ENCODE measurements at regions not wholly inside any gene's neighbourhood (a gene's known extent, or its start where the extent isn't known, plus 50 kb on each side); places are given as distances from the start of the nearest gene placed in this dataset.
"Not testable (repeated sequence)": the region's sequence is repeated elsewhere in the genome, so short reads cannot be mapped to it uniquely, and the experiment has no call there.

GRCh38 chr5:33105521-33105941 lies 335.2 kb upstream of the TARS1 start:
- DNase-seq: peak; percentile 65
- TF ChIP-seq CTCF (IDR thresholded peaks at IDR 0.05; ENCODE audit: low read depth, low read length, missing control alignments): no peak
- Histone ChIP-seq H3K27ac (no peak overlapping the region), H3K36me3 (replicated peaks) (no peaks in the 10 kb centered on the region), H3K27me3 (replicated peaks) (no peaks in the 10 kb centered on the region), H3K4me3 (ENCODE audit: low read depth, low read length) (no peak overlapping the region)
- in situ Hi-C loops (cut with HindIII; ENCODE audit: low pct_ligation_motif_present, low sequenced_read_pairs): no loop called here

- H3K4me3 ChIP-seq (ENCODE audit: low read depth, low read length); in situ Hi-C loops (cut with HindIII; ENCODE audit: low pct_ligation_motif_present, low sequenced_read_pairs); H3K27ac ChIP-seq; DNase-seq; H3K36me3 ChIP-seq (replicated peaks); H3K27me3 ChIP-seq (replicated peaks): not testable (repeated sequence)
Measured at GRCh38 chr5:33110496-33110895, 330.3 kb upstream of the TARS1 start.

DNA sequence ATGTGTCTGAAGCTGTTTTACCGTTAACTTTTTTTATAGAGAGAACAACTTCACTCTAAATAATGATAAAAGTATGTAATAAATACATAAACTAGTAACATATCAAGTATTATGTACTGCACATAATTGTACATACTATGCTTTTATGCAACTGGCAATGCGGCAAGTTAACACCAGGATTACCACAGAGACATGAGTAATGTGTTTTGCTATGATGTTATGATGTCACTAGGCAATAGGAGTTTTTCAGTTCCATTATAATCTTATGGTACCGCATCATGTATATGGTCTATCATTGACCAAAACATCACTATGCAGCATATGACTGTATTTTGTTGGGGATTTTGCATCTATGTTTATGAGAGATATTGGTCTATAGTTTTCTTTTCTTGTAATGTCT lies 326.4 kb upstream of the TARS1 start:
- no peaks in the 10 kb centered on the region for H3K27me3 ChIP-seq (replicated peaks)
- no peaks in the 10 kb centered on the region for H3K36me3 ChIP-seq (replicated peaks)
- H3K4me3 ChIP-seq (ENCODE audit: low read depth, low read length): no peak overlapping the region
- TF ChIP-seq CTCF (IDR thresholded peaks at IDR 0.05; ENCODE audit: low read depth, low read length, missing control alignments): no peak
- DNase-seq: no peak
- in situ Hi-C loops (cut with HindIII; ENCODE audit: low pct_ligation_motif_present, low sequenced_read_pairs): no loop called here
- no peak overlapping the region for H3K27ac ChIP-seq

- DNase-seq: no peak
- in situ Hi-C loops (cut with HindIII; ENCODE audit: low pct_ligation_motif_present, low sequenced_read_pairs): no loop called here
- TF ChIP-seq CTCF (IDR thresholded peaks at IDR 0.05; ENCODE audit: low read depth, low read length, missing control alignments): no peak
Measured at GRCh38 chr5:33115467-33115866, 325.3 kb upstream of the TARS1 start.

DNA sequence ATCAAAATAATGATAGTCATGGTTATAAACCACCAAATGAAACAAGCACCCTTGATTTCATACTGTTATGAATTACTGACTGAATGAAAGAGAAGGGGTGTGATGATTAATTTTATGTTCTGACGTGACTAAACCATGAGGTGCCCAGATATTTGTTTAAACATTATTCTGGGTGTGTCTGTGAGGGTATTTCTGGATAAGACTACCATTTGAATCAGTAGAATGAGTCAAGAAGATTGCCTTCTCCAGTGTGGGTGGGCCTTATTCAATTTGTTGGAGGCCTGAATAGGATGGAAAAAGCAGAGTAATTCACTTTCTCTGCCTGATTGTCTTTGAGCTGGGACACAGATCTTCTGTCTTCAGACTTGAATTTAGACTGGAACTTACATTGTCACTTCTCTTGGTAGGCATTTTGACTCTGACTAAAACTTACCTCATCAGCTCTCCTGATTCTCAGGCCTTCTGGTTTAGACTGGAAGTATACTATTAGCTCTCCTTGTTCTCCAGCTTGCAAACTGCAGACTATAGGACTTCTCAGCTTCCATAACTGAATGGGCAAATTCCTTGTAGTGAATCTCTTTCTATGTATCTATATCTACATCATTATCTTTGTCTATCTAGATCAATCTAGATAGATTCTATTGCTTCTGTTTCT lies 321.9 kb upstream of the TARS1 start:
- H3K4me3 ChIP-seq (ENCODE audit: low read depth, low read length): no peak overlapping the region
- no peaks in the 10 kb centered on the region for H3K36me3 ChIP-seq (replicated peaks)
- no peaks in the 10 kb centered on the region for H3K27me3 ChIP-seq (replicated peaks)
- H3K27ac ChIP-seq: no peak overlapping the region
- in situ Hi-C loops (cut with HindIII; ENCODE audit: low pct_ligation_motif_present, low sequenced_read_pairs): no loop called here
- TF ChIP-seq CTCF (IDR thresholded peaks at IDR 0.05; ENCODE audit: low read depth, low read length, missing control alignments): no peak
- DNase-seq: no peak

More at GRCh38 chr5:33115467-33115866, 325.3 kb upstream of the TARS1 start:
- no peak overlapping the region for H3K27ac ChIP-seq
- no peak overlapping the region for H3K4me3 ChIP-seq (ENCODE audit: low read depth, low read length)
- H3K27me3 ChIP-seq (replicated peaks): no peaks in the 10 kb centered on the region
- H3K36me3 ChIP-seq (replicated peaks): no peaks in the 10 kb centered on the region

DNA sequence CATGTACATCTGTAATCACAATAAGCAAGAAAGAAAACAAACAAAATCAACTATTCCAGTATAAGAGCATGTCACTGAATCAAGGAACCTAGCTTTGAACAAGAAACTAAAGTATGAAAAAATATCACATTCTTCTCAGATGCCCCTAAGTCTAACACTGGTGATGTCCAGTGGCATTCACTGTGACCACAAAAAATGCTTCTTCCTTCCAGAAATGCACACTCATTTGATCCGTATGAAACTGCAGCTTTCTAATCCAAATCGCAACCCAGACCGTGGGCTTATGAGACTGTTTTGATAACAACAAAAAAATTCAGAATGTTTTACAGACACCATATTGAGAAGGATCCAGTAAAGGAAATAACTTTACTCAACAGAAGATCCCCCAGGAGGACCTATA lies 320.1 kb upstream of the TARS1 start:
- Histone ChIP-seq H3K4me3 (ENCODE audit: low read depth, low read length) (no peak overlapping the region), H3K27me3 (replicated peaks) (no peaks in the 10 kb centered on the region), H3K36me3 (replicated peaks) (no peaks in the 10 kb centered on the region), H3K27ac (peak overlapping the region; percentile 7)
- no peak for TF ChIP-seq CTCF (IDR thresholded peaks at IDR 0.05; ENCODE audit: low read depth, low read length, missing control alignments)
- in situ Hi-C loops (cut with HindIII; ENCODE audit: low pct_ligation_motif_present, low sequenced_read_pairs): no loop called here
- DNase-seq: peak; percentile 83

Measured in brain microvascular endothelial cell (primary cell).